HG03457 (cell line): ENCODE measurements at regions not wholly inside any gene's neighbourhood (a gene's known extent, or its start where the extent isn't known, plus 50 kb on each side); places are given as distances from the start of the nearest gene placed in this dataset.
"Not testable (repeated sequence)": the region's sequence is repeated elsewhere in the genome, so short reads cannot be mapped to it uniquely, and the experiment has no call there.

Source experiments
- ATAC-seq: cut with Tn5 transposase; IDR thresholded peaks from one replicate; pipeline ENCODE4 v1.9.1; 2021; ENCODE audit warnings: moderate number of reproducible peaks; ENCODE audit not compliant: unreplicated experiment

DNA sequence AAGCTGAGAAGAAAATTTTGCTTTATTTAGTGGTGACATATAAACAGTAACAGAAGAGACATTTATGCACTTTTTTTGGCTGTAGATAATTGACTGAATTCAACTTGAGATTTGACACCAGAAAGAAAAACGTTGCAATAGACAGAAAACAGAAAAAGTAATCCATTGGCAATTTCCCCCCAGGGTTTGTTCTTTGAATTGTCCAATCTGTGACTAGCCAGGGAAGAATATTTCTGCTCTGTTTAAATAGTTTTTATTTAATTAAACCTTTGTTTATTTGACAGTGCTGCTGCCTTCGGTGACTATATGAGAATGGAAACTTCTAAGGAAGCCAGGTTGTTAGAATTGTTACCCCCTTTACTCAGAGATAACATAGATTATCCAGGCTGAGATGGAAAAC, 210.6 kb downstream of the DEPDC1B start:
- no peak for ATAC-seq

DNA sequence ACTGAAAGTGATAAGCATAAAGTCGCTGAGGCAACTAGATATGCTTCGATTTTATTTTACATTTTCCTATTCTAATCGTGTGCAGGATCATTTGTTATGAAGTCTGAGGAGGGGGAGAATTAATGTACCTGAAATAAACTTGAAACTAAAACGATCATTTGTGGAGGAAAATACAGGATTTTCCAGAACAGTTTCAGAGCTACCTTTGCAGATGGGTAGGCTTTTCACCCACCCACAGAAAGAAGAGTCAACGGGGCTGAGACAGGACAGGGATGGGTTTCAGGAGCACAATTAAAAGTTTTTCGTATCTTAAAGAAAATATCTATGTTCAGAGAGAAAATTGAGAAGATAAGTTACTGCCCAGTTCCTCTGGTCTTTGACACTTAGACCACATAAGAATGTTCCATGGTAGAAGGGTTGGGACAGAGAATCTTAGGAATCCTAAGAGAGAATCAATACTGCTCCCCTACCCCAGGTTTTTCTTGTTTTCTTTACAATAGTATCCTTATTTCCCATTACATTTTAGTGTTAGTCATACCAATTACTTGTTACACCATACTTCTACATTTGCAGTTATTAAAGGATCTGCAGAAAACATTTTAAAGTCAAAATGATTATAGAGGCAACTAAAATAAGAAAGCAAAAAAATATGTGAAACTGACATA, 211.4 kb downstream of the DEPDC1B start:
- ATAC-seq, result no peak

DNA sequence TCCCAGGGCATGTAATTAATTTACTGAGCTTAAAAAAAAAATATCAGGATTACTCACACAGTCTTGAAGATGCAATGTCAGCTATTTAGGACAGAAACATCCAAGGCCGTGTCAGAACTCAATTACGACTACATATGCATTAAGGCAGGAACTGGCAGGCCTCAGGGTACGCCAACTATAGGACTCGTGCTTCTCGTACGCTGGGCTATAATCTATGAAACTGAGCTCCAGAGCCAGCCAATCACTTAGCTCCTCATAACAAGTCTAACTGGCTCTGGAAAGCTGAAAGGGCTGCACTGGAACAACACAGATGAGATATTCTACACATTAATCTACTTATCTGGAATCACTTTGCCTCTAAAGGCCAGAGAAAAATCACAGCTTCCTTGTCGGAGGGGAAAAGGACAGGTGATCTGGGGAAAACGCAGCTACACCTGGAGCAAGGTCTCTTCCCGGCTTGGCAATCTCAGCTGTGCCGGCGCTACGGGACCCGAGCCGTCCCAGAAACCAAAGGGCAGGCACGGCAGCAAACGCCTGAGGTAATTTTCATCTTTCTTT, 212.0 kb downstream of the DEPDC1B start:
- no peak for ATAC-seq

DNA sequence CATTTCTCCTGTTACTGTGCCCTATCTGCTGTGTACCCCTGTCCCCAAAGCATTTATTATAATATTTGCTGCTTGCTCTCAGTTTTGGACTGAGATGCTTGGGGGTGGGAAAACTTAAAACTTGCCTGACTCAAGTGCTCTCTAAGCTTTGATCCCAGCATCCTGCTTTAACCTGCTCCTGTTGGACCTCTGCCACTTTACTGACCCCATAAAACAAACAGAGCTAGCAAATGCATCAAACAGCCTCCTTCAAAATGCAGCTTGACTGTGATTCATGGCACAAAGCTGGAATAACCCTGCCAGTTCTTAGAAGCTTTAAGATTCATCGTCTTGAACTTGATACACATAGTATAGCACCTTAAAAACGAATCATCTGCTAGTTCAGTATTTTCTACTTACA, 212.5 kb downstream of the DEPDC1B start:
- ATAC-seq, result no peak

DNA sequence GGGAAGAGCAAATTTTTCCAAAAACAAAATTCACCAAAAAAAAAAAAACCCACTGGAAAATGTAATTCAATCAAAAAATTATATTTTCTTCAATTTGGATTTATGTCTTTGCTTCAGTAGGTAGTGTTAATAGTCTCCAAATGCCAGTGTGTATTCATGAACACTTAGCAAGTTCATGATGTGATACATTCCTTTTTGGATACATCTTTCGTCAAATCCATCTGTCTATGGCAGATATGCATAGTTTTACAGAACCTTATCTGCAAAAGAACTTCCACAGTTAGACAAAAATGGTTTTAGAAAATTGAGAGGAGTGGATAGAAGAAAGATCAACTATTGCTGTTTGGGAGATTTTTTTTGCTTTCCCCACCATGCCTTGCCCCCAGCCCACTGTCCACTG, 214.6 kb downstream of the DEPDC1B start:
- ATAC-seq, result no peak

DNA sequence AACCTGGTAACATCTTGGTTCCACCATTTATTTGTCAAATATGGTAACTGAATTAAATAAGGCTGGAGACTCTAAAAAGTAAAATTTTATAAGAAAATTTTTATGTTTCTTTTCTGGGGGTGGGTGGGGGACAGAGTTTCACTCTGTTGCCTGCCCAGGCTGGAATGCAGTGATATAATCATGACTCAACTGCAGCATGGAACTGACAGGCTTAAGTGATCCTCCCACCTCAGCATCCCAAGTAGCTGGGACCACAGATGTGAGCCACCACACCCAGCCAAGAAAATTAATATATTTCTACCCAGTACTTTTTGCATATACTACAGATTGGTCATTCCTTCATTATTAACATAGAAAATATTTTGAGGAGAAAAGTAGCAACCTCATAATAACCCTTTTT, 216.9 kb downstream of the DEPDC1B start:
- no peak for ATAC-seq

DNA sequence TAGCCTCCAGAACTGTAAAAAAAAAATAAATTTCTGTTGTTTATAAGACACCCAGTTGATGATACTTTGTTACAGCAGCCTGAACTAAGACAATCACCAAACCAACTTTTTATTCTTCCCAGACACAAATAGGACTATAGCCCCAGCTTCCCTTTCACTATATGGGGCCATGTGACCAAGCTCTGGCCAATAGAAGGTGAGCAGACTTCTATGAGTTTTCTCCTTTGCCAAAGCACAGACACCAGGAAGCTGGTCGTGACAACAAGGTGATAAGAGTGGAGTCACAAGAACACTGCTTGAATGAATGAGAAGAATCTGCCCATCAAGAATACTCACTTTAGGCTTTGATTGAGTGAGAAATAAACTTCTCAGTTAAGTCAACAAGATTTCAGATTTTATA, 217.7 kb downstream of the DEPDC1B start:
- no peak for ATAC-seq

DNA sequence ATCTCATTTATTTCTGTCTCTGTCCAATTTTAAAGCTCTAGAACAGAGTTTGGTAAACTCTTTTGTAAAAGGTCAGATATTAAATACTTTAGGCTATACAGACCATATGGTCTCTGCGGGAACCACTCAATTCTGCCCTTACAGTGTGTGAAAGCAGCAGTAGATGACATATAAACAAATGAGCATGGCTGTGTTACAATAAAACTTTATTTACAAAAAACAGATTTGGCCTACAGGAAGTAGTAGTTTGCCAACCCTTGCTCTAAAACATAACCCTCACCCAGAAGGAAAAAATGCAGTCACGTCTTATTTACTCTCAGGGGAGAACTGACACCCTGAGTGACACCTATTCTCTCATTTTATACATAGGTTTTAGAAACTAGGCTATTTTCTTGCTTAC, 220.4 kb downstream of the DEPDC1B start:
- ATAC-seq, result no peak

DNA sequence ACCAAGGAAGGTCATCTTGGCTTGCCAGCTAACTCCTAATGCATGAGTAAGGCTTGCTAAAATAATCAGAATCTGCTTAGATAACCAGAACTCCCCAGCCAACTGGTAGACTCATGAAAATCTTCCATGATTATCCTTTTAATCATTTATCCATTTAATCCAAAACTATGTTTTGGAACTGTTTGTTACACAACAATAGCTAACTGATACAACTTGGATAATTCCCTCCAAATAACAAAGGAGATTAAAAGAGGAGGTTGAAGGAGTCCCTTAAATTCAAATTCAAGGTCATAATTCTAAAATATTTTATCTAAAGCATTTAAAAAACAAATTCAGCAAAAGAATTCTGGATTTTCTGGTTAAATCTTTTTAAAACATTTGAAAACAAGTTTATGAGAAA, 222.1 kb downstream of the DEPDC1B start:
- ATAC-seq, result no peak

DNA sequence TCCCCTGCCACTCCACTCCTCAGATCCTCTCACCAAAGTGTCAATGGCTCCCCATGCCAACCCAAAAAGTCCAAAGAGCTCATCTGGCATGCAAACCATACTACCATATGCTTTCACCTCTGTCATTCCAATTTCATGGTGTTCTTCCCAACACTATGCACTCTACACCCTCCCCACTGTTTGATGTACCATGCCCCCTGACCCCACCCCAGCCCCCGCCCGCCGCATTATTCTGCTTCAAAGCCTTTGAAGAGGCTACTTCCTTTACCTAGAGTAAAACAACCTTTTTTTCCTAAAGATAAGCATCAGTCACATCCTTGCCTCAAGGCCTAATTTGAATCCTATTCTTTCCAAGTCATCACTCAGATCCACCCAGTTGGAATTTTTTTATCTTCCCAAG, 226.3 kb downstream of the DEPDC1B start:
- ATAC-seq, result no peak

DNA sequence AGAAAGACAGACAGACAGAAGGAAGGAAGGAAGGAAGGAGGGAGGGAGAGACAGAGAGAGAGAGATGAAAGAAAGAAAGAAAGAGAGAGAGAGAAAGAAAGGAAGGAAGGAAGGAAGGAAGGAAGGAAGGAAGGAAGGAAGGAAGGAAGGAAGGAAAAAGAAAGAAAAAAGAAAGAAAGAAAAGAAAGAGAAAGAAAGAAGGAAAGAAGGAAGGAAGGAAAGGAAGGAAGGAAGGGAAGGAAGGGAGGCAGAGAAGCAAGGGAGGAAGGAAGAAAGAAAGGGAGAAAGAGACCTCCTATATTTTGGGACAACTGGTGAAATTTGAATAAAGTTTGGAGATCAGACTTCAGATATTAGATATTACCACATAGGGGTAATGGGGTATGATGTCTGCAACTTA, 226.9 kb downstream of the DEPDC1B start:
- ATAC-seq, result not testable (repeated sequence)

DNA sequence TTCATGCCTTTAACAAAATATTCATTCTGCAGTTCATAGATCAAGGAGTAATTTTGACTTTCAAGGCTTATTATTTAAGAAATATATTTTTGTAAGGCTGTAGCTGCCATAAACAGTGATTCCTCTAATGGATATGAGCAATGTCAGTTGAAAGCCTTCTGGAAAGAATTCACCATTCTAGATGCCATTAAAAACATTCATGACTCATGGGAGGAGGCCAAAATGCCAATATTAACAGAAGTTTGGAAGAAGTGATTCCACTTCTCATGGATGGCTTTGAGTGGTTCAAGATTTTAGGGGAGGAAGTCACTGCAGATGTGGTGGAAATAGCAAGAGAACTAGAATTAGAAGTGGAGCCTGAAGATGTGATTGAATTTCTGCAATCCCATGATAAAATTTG, 229.1 kb downstream of the DEPDC1B start:
- no peak for ATAC-seq

DNA sequence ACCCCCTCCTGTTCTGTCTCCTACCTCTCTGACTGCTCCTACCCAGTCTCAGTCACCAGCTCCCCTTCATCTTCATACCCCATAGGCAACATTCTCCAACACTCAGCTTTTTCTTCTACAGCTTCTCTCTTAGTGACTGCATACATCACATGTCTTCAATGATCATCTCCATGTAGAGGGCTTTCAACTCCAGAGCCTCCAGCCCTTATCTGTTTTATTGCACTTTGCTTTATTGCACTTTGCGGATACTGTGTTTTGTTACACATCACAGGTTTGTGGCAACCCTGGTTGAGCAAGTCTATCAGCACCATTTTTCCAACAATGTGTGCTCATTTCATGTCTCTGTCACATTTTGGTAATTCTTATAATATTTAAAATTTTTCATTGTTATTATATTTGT, 230.7 kb downstream of the DEPDC1B start:
- ATAC-seq, result no peak

DNA sequence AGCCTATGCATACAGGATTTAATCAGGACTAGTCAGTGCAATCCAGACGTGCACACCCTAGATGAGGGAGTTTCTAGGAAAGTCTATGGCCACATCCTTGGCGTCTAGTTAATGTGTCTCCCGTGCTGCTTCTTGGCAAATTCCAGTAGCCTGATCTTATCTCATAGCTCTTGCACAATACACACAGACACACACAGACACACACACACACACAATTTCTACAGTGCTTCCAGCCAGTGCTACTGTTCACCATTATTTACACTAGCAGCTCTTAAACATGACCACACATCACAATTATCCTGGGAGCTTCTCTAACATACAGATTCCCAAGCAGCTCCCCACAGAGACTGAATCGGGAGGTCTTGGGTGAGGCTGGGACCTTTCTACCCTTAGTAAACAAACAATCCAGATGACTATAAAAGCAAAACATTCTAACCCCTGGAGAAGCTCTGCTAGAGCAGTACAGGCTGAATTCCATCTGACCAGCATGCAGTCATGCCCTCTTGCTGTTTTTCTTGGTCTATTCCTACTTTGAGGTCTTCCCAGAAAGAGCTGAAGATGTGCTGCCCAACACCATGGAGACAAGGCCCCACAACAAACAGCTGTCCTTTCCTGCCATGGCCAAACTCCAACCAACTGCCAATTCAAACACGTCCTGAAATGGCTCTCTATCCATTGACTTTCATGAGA, 236.6 kb downstream of the DEPDC1B start:
- ATAC-seq, result no peak

DNA sequence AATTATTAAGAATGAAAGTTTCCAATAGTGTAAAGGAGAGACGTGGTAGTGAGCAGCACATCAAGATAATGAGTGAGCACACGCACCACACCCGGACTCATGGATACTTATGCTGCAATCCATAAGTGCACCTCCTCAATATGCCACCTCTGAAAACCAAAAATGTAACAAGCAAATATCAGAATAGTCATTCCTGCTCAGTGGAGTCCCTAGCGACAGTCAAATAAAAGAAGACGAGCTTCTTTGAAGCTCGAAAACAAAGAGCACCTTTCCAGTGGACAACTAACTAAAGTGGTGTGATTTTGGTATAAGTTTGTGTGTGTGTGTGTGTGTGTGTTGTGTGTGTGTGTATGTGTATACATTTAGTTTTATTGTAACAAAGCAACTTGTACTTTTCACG, 241.3 kb downstream of the DEPDC1B start:
- no peak for ATAC-seq

DNA sequence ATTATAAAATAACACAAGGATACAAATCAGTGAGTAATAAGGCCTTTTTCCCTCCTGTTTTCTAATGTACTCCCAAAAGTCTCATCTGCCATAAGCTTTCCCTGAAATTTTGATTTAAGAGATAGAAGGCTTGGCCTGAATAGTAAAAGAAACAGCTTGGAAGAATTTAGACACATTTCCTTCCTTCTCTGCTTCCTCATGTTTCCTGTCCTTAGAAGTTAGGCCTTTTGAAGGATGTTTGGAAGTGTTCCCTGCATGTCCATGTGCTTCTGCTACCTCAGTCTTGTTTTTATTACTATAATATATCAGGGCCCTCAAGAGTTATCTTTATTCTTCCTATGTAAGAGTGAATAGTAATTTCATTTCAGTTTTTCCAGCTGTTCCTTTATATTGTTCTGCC, 242.7 kb downstream of the DEPDC1B start:
- no peak for ATAC-seq

DNA sequence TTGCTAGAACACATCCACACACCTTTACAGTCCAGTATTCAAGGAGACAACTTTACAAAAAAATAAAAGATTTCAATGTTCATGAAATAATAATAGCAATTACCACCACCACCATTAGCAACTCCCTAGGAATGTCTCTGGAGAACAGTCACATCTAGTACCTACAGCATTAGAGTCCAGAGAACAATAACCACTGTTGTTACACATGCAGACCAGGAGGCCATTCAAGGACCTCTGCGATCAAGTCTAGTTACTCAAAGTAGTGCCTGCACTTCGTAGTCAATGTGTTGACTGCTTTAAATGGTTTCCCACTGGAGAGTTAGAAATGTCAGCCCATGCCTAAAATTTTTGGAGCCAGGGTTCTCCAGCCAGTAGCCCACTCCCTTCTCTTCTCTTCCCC, 244.4 kb downstream of the DEPDC1B start:
- ATAC-seq, result no peak

DNA sequence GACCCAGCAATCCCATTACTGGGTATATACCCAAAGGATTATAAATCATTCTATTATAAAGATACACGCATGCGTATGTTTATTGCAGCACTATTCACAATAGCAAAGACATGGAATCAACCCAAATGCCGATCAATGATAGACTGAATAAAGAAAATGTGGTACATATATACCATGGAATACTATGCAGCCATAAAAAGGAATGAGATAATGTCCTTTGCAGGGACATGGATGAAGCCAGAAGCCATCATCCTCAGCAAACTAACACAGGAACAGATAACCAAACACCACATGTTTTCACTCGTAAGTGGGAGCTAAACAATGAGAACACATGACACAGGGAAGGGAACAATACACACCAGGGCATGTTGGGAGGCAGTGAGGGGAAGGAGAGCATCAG, 245.7 kb downstream of the DEPDC1B start:
- ATAC-seq, result not testable (repeated sequence)

DNA sequence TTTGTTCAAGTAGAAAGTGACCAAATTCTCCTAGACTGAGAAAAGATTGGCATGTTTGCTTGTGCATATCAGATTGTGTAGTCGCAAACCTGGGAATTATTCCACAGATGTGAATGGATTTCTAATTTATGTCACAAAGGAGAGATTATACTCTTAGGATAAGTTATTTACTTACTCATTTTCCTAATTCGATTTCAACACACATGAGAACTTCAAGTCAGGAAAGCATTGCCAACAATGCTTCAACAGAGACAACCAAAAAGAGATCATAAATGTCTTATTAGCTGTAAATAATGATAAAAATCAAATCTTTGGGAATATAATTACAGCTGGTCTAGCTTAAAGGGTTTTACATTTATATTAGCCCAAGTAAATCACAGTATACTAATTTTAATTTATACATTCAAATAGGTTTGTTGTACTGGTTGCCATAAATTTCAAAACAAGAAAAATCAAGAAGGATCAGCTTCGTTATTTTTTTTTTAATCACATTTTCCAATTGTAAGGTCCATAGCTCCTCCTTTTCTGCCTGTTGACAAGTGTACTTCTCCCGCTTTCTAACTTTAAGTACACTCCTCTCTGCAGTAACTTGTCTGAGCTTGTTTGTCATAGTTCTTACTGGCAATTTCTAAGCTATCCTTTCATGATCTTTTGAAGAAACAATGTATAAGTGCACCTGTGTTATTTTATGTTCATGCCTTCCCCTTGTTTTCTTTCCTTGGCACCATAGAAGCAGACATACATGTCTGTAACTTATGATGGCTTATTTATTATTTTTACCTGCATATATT, 246.6 kb downstream of the DEPDC1B start:
- ATAC-seq, result no peak

DNA sequence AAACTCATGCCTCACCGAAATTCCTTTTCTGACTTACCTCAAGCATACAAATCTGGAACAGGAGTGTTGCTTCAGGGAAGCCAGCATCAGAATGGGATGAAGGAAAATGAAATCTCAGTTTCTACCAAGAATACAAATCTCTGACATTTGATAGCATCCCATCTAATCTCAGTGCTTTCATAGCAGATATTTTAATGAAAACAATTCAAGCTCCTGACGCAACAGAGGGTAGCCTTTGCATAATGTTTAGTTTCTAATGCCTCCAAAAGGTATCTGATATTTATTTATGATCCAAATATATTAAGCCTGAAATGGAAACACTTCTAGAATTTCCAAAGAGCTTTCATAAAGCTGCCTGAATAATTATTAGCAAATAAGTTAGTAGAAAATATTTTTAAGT, 251.4 kb downstream of the DEPDC1B start:
- no peak for ATAC-seq

DNA sequence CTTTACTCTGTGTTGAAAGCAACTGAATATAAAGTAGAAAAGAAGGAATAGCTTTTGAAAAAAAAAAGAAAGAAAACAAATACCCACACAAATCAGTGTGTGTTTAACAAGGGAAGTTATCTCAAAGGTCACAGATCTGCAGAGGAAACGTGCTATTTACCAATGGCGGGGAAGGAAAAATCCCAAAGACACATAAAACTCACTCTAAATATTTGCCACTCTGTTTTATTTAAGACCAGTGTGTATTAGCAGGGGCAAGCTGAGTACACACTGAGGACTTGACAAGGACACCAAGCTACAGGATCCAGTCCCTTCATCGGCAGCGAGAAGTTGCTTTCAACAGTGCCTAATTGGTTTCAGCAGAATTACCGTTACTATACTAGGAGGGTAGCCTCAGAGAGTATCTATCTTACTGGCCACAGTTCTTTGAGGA, 252.5 kb downstream of the DEPDC1B start:
- ATAC-seq, result no peak

DNA sequence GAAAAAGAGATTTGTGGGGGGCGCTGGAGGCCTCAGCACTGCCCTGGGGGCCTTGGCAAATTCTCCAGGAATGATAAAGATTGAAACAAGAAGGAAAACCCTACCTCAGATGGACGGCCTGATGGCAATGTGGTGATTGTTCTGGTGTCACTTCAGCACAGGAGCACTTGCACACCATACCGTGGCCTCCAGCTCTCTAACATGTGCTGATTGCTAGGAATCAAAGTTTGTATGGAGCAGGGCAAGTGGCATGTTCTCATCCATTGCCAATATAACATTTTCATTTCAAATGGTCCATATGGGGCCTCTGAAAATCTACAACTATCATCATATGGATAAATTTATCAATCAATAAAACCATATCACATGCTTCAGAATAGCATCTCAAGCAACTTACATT, 253.0 kb downstream of the DEPDC1B start:
- no peak for ATAC-seq
